ENCODE measurements at regions not wholly inside any gene's neighbourhood (a gene's known extent, or its start where the extent isn't known, plus 50 kb on each side); places are given as distances from the start of the nearest gene placed in this dataset.
"Not testable (repeated sequence)": the region's sequence is repeated elsewhere in the genome, so short reads cannot be mapped to it uniquely, and the experiment has no call there.

DNA sequence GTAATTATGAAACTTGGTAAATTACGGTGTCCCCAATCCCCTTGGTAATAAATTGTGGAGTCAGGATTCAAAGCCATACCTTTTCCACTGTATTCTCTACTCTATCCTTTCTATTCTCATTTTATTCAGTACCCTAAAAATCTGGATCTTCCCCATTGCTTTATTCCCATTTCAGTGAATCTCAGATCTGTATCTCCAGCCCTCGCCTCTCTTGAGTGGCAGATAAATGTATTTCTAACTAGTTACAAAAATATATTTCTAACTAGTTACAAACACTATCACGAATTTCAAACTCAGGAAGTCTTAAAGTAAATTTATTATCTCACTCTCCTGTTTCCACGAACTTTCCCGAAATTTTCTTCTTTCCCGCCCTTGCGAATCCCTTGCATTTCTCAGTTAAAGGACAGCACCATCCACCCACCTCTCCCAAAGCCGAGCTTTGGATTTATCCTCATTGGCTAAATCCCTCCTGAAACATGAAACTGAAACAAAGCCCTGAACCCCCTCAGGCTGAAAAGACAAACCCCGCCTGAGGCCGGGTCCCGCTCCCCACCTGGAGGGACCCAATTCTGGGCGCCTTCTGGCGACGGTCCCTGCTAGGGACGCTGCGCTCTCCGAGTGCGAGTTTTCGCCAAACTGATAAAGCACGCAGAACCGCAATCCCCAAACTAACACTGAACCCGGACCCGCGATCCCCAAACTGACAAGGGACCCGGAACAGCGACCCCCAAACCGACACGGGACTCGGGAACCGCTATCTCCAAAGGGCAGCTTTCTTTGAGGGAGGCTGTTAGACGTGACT, 164.3 kb upstream of the PABPC3 start:
- no peak for DNase-seq
- in situ Hi-C loops (cut with MboI; ENCODE audit: low pct_unique_long_range_greater_than_20kb, low sequenced_read_pairs), result no loop called here

DNA sequence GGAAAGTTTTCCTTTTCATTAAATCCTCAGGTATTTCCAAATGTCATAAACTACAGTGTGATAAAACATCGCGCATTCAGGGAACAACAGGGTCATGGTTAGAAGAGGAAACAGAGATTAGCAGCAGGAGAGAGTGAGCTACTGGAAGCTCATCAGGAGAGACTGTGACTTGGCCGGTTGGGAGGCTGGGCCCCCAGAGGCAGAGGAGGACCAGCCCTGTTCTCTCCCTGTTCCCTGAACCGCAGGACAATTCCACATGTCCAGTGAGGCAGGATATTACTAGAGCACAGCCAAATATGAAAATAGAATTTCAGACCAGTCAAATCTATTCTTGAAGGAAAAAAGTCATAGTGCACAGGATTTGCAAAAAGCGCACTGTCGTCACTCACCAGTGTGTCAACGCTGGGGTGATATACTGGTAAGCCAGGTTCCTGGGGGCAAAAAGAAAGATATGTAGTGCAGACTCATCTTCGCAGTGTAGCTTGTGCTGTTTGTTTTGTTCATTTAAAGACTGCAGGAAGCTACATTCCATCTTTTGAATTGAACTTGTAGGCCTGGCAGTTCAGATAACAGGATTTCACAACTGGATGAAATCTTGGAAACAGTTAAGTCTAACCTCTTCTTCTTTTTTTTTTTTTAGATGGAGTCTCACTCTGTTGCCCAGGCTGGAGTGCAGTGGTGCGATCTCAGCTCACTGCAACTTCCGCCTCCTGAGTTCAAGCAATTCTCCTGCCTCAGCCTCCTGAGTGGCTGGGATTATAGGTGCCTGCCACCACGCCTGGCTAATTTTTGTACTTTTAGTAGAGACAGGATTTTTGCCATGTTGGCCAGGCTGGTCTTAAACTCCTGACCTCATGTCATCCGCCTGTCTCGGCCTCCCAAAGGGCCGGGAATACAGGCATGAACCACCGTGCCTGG, 162.6 kb upstream of the PABPC3 start:
- DNase-seq; in situ Hi-C loops (cut with MboI; ENCODE audit: low pct_unique_long_range_greater_than_20kb, low sequenced_read_pairs): not testable (repeated sequence)

- DNase-seq; in situ Hi-C loops (cut with MboI; ENCODE audit: low pct_unique_long_range_greater_than_20kb, low sequenced_read_pairs): not testable (repeated sequence)
These were observed 161.9 kb upstream of the PABPC3 start for GRCh38 chr13:24934024-24934385.

- DNase-seq, result peak; percentile 23
- in situ Hi-C loops (cut with MboI; ENCODE audit: low pct_unique_long_range_greater_than_20kb, low sequenced_read_pairs), result no loop called here
These were observed 157.0 kb upstream of the PABPC3 start for GRCh38 chr13:24938966-24939365.

DNA sequence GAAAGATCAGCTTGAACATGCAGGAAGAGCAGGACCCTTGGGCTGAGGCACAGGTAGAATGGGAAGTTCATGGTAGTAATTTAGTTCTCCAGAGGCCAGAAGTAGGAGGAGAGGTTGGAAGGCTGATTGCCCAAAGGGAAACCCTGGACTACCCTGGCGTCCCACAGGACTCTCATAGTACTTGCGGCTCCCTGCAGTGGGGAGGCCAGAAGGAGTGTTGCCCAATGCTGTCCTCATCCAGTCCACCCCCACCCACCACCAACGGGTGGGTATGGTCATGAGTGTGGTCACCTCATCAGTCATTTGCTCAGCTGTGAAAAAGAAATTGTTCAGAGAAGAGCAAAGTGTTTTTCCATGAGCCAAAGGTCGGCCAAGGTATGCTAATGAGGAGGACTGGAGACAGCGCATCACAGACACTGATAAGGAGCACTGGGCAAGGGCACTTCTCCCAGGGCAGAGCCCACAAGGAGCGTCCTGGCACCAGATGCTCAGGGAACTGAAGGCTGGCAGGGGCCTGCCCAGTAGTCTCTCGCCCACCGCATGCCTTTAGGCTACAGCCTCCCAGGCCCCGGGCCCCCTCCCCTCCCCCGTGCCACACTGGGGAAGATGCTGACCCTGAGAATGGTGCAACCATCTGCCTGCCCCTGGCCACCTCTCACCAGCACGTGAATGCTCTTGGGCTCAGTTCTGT, 154.8 kb upstream of the PABPC3 start:
- in situ Hi-C loops (cut with MboI; ENCODE audit: low pct_unique_long_range_greater_than_20kb, low sequenced_read_pairs); DNase-seq: not testable (repeated sequence)

DNA sequence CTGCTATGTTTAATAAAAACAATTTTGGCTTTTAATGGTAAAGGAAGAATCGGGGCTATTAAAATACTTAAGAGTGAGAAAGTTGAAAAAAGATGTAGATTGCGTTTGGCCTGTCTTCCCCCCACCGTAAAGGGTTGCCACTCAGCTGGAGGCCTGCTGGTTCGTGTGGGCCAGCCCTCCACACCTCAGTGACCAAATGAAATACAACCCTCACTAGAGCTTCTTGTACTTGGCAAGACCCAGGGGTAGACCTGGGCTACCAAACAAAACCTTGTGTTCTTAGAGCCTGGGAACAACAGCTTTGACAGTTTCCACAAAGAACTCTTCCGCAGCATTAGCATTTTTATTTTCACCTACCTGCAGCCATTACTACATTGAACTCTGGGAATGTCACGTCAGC, 152.8 kb upstream of the PABPC3 start:
- in situ Hi-C loops (cut with MboI; ENCODE audit: low pct_unique_long_range_greater_than_20kb, low sequenced_read_pairs), result no loop called here
- no peak for DNase-seq

- in situ Hi-C loops (cut with MboI; ENCODE audit: low pct_unique_long_range_greater_than_20kb, low sequenced_read_pairs); DNase-seq: not testable (repeated sequence)
These were observed 151.9 kb upstream of the PABPC3 start for GRCh38 chr13:24944073-24944472.

DNA sequence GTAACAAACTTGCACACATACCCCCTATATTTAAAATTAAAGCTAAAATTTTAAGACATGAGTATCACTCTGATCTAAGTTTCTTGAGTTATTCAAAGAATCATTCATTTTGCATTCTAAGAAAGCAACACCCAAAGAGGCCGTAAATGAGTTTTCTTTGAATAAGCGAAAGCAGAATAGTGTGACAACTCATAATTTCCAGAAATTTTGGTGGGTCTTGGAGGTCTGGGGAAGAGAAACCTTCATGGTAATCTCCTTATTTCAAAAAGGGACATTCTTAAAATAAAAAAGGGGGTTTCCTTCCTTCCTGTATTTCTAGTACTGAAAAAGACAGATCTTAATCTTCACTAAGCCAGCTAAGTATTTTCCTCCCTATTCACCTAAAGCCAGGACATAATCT, 147.0 kb upstream of the PABPC3 start:
- in situ Hi-C loops (cut with MboI; ENCODE audit: low pct_unique_long_range_greater_than_20kb, low sequenced_read_pairs); DNase-seq: not testable (repeated sequence)

GRCh38 chr13:24950611-24951010, 145.3 kb upstream of the PABPC3 start:
- in situ Hi-C loops (cut with MboI; ENCODE audit: low pct_unique_long_range_greater_than_20kb, low sequenced_read_pairs), result not testable (repeated sequence)

DNA sequence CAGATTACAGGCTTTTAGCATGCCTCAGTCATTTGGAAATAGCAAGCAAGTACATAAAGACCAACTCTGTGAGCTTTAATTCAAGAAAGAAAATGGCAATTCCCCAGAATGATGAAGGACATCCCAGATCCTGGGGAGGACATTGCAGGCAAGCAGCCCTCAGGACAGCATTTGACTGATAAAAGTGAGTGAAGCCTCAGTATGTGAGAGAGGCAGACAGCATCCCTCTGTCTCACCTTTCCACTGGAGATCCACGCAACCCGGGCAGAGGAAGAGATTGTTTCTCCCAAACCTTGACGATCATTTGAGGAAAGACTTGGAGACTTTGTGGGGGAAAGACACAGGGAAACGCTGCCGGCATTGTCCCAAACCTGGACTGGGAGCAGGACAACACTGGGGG, 128.0 kb upstream of the PABPC3 start:
- DNase-seq, result peak; percentile 29
- in situ Hi-C loops (cut with MboI; ENCODE audit: low pct_unique_long_range_greater_than_20kb, low sequenced_read_pairs), result not testable (repeated sequence)

More at GRCh38 chr13:24950611-24951010, 145.3 kb upstream of the PABPC3 start:
- not testable (repeated sequence) for DNase-seq

DNA sequence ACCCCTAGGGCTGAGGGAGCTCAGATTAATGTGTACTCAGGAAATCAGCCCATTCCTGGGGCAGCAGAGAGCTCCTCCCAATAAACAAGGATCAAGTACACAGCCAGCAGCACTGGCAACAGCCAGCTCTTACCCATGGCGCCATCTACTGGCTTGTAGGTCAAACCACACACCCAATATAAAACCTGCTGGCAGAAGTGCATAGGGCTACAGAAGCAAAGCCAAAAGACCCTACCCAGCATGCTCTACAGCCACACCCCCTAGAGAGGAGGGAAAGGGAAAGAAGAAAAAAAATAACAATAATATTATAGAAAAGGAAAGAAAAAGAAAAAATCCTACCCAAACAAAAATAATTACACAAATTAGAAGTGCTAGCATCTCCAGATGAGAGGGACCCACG, 127.5 kb upstream of the PABPC3 start:
- in situ Hi-C loops (cut with MboI; ENCODE audit: low pct_unique_long_range_greater_than_20kb, low sequenced_read_pairs), result not testable (repeated sequence)
- peak; percentile 40 for DNase-seq

DNA sequence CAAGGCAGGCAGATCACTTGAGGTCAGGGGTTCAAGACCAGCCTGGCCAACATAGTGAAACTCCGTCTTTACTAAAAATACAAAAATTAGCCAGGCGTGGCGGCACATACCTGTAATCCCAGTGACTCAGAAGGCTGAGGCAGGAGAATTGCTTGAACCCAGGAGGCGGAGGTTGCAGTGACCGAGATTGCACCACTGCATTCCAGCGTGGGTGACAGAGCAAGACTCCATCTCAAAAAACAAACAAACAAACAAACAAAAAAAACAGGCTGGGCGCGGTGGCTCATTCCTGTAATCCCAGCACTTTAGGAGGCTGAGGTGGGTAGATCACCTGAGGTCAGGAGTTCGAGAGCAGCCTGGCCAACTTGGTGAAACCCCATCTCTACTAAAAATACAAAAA, 122.8 kb upstream of the PABPC3 start:
- in situ Hi-C loops (cut with MboI; ENCODE audit: low pct_unique_long_range_greater_than_20kb, low sequenced_read_pairs); DNase-seq: not testable (repeated sequence)

DNA sequence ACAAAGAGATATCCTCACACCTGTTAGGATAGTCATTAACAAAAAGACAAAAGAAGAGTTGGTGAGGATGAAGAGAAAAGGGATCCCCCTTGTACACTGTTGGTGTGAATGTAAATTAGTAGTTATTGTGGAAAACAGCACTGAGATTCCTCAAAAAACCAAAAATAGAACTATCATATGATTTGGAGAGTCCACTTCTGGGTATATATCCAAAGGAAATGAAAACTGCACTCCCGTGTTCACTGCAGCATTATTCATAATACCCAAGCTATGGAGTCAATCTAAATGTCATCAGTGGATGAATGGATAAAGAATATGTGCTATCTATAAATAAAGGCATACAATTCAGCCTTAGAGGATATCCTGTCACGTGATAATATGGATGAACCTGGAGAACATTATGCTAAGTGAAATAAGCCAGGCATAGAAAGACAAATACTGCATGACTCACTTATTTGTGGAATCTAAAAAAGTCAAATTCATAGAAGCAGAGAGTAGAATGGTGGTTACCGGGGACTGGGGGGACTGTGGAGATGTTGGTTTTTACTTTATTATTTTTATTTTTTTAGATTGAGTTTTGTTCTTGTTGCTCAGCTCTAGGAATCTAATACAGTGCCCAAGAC, 114.6 kb upstream of the PABPC3 start:
- DNase-seq, result not testable (repeated sequence)
- in situ Hi-C loops (cut with MboI; ENCODE audit: low pct_unique_long_range_greater_than_20kb, low sequenced_read_pairs), result loop anchor here (25.0 kb wide), 1 partner anchor 244 kb away; no protein-coding TSS in a partner anchor

- peak; percentile 31 for DNase-seq
- in situ Hi-C loops (cut with MboI; ENCODE audit: low pct_unique_long_range_greater_than_20kb, low sequenced_read_pairs), result loop anchor here (25.0 kb wide), 1 partner anchor 245 kb away; no protein-coding TSS in a partner anchor
These were observed 113.5 kb upstream of the PABPC3 start for GRCh38 chr13:24982333-24982999.

- in situ Hi-C loops (cut with MboI; ENCODE audit: low pct_unique_long_range_greater_than_20kb, low sequenced_read_pairs), result loop anchor here (25.0 kb wide), 1 partner anchor 246 kb away; no protein-coding TSS in a partner anchor
- DNase-seq, result no peak
These were observed 112.8 kb upstream of the PABPC3 start for GRCh38 chr13:24983094-24983493.

GRCh38 chr13:24984134-24984533, 111.8 kb upstream of the PABPC3 start:
- DNase-seq, result no peak
- in situ Hi-C loops (cut with MboI; ENCODE audit: low pct_unique_long_range_greater_than_20kb, low sequenced_read_pairs), result loop anchor here (25.0 kb wide), 1 partner anchor 247 kb away; no protein-coding TSS in a partner anchor

DNA sequence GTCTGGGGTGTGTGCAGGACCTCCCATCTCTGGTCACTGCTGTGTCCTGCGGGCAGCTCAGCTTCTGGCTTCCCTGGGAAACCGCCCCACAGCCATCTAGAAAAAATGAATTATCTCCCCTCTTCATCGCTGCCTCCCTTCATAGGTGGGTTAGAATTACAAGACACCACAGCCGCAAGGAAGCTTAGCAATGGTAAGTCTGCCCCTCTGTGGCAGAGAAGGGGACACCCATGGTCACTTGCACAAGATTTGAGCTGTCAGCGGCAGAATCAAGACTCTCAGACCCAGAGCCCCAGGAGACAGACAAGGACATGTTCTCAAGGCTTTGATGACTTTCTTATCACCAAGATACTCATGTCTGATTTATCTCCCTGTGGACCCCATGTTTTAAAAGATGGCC, 110.8 kb upstream of the PABPC3 start:
- in situ Hi-C loops (cut with MboI; ENCODE audit: low pct_unique_long_range_greater_than_20kb, low sequenced_read_pairs), result loop anchor here (25.0 kb wide), 1 partner anchor 248 kb away; no protein-coding TSS in a partner anchor
- DNase-seq, result no peak

DNA sequence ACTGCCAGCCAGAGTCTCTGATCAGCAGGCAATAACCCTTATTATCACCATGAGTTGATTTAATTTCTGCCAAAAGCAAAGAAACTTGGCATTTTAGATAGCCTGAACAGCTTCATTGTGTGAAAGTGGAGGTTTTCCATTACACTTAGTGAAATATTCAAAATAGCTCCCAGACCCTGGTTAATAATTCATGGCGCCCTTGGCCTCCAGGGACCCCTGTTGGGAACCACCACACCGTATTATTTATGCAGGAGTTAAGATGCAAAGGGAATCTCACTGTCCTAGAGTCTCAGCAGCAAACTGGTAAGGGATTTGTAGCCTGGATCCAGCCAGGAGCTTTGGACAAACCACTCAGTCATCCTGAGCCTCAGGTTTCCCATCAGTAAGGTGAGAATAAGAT, 110.0 kb upstream of the PABPC3 start:
- no peak for DNase-seq
- in situ Hi-C loops (cut with MboI; ENCODE audit: low pct_unique_long_range_greater_than_20kb, low sequenced_read_pairs), result loop anchor here (25.0 kb wide), 1 partner anchor 249 kb away; no protein-coding TSS in a partner anchor
